GM12892 (cell line): ENCODE measurements at regions not wholly inside any gene's neighbourhood (a gene's known extent, or its start where the extent isn't known, plus 50 kb on each side); places are given as distances from the start of the nearest gene placed in this dataset.

Experiments used
- DNase-seq: peaks from one replicate; pipeline ENCODE4 v3.0.0; 2011; ENCODE audit not compliant: insufficient read length
- FAIRE-seq: peaks from 2 replicates; lab custom pipeline; 2011; peaks lifted over from hg19 to GRCh38; lab: Jason Lieb, UNC
- POLR2A ChIP-seq: IDR thresholded peaks from 2 replicates; pipeline ENCODE4 v1.6.1; 2011; ENCODE audit warnings: low read depth, low read length, control low read depth
- POLR2AphosphoS5 ChIP-seq: IDR thresholded peaks from 2 replicates; pipeline ENCODE4 v1.6.1; 2011; ENCODE audit warnings: low read depth, low read length, control low read depth
- TAF1 ChIP-seq: IDR thresholded peaks from 2 replicates; pipeline ENCODE4 v1.6.1; 2011; ENCODE audit warnings: low read depth, mild to moderate bottlenecking, control low read depth, low read length, borderline replicate concordance

GRCh38 chrX:149992918-149993317, 54.6 kb upstream of the EOLA2 start:
- FAIRE-seq (no peak), DNase-seq (no peak)
- TF ChIP-seq TAF1: no peak
- no peak for TF ChIP-seq POLR2AphosphoS5
- no peak for TF ChIP-seq POLR2A

- TF ChIP-seq POLR2A (no peak), TAF1 (no peak)
- FAIRE-seq: no peak
- DNase-seq: no peak
Measured at GRCh38 chrX:149993989-149994388, 55.7 kb upstream of the EOLA2 start.

- FAIRE-seq (no peak), DNase-seq (no peak)
- no peak for TF ChIP-seq POLR2A
- no peak for TF ChIP-seq TAF1
- no peak for TF ChIP-seq POLR2AphosphoS5
Measured at GRCh38 chrX:149996515-149996914, 58.2 kb upstream of the EOLA2 start.

GRCh38 chrX:150005027-150005426, 66.7 kb upstream of the EOLA2 start:
- DNase-seq: no peak
- no peak for TF ChIP-seq POLR2A
- no peak for TF ChIP-seq POLR2AphosphoS5
- FAIRE-seq: no peak

- TF ChIP-seq TAF1 (no peak), POLR2A (no peak), POLR2AphosphoS5 (no peak)
- FAIRE-seq: no peak
- DNase-seq: no peak
Measured at GRCh38 chrX:150007356-150007755, 69.1 kb upstream of the EOLA2 start.

GRCh38 chrX:150012647-150013381, 74.5 kb upstream of the EOLA2 start:
- TF ChIP-seq POLR2A (no peak), TAF1 (no peak), POLR2AphosphoS5 (no peak)
- no peak for FAIRE-seq
- DNase-seq: no peak

GRCh38 chrX:150014525-150014924, 76.2 kb upstream of the EOLA2 start:
- FAIRE-seq (no peak), DNase-seq (no peak)
- no peak for TF ChIP-seq POLR2A
- no peak for TF ChIP-seq TAF1
- TF ChIP-seq POLR2AphosphoS5: no peak

GRCh38 chrX:150017868-150018267, 79.6 kb upstream of the EOLA2 start:
- FAIRE-seq (no peak), DNase-seq (no peak)
- TF ChIP-seq POLR2AphosphoS5 (no peak), POLR2A (no peak), TAF1 (no peak)

- no peak for FAIRE-seq
Measured at GRCh38 chrX:150018931-150019361, 80.7 kb upstream of the EOLA2 start.

GRCh38 chrX:150028692-150029091, 90.4 kb upstream of the EOLA2 start:
- DNase-seq (no peak), FAIRE-seq (no peak)
- no peak for TF ChIP-seq POLR2A
- no peak for TF ChIP-seq POLR2AphosphoS5
- TF ChIP-seq TAF1: no peak

More at GRCh38 chrX:150018931-150019361, 80.7 kb upstream of the EOLA2 start:
- no peak for DNase-seq
- TF ChIP-seq TAF1 (no peak), POLR2AphosphoS5 (no peak)

- TF ChIP-seq POLR2A (no peak), POLR2AphosphoS5 (no peak), TAF1 (no peak)
- no peak for DNase-seq
- no peak for FAIRE-seq
Measured at GRCh38 chrX:150032742-150033141, 94.5 kb upstream of the EOLA2 start.

- DNase-seq (no peak), FAIRE-seq (no peak)
- TF ChIP-seq POLR2A (no peak), TAF1 (no peak), POLR2AphosphoS5 (no peak)
Measured at GRCh38 chrX:150034788-150035187, 96.5 kb upstream of the EOLA2 start.
